ENCODE measurements at regions not wholly inside any gene's neighbourhood (a gene's known extent, or its start where the extent isn't known, plus 50 kb on each side); places are given as distances from the start of the nearest gene placed in this dataset.

DNA sequence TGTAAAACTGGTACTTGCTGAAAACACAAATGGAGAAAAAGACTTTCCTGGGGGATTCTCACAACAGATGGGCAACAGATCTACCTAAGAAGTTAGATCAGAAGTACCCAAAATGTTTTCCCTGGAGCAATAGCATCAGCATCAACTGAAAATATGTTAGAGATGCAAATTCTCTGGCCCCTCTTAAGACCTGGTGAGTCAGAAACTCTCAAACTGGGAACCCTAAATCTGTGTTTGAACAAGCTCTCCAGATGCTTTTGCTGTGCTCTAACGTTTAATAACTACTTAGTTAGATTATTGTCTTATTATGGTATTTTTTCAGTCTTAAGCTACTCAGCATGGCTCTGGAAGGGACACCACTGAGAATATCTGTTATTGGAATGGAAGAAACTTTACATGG is 55.2 kb upstream of the TRPC3 start (continued):
- TF ChIP-seq, protein P1, sequence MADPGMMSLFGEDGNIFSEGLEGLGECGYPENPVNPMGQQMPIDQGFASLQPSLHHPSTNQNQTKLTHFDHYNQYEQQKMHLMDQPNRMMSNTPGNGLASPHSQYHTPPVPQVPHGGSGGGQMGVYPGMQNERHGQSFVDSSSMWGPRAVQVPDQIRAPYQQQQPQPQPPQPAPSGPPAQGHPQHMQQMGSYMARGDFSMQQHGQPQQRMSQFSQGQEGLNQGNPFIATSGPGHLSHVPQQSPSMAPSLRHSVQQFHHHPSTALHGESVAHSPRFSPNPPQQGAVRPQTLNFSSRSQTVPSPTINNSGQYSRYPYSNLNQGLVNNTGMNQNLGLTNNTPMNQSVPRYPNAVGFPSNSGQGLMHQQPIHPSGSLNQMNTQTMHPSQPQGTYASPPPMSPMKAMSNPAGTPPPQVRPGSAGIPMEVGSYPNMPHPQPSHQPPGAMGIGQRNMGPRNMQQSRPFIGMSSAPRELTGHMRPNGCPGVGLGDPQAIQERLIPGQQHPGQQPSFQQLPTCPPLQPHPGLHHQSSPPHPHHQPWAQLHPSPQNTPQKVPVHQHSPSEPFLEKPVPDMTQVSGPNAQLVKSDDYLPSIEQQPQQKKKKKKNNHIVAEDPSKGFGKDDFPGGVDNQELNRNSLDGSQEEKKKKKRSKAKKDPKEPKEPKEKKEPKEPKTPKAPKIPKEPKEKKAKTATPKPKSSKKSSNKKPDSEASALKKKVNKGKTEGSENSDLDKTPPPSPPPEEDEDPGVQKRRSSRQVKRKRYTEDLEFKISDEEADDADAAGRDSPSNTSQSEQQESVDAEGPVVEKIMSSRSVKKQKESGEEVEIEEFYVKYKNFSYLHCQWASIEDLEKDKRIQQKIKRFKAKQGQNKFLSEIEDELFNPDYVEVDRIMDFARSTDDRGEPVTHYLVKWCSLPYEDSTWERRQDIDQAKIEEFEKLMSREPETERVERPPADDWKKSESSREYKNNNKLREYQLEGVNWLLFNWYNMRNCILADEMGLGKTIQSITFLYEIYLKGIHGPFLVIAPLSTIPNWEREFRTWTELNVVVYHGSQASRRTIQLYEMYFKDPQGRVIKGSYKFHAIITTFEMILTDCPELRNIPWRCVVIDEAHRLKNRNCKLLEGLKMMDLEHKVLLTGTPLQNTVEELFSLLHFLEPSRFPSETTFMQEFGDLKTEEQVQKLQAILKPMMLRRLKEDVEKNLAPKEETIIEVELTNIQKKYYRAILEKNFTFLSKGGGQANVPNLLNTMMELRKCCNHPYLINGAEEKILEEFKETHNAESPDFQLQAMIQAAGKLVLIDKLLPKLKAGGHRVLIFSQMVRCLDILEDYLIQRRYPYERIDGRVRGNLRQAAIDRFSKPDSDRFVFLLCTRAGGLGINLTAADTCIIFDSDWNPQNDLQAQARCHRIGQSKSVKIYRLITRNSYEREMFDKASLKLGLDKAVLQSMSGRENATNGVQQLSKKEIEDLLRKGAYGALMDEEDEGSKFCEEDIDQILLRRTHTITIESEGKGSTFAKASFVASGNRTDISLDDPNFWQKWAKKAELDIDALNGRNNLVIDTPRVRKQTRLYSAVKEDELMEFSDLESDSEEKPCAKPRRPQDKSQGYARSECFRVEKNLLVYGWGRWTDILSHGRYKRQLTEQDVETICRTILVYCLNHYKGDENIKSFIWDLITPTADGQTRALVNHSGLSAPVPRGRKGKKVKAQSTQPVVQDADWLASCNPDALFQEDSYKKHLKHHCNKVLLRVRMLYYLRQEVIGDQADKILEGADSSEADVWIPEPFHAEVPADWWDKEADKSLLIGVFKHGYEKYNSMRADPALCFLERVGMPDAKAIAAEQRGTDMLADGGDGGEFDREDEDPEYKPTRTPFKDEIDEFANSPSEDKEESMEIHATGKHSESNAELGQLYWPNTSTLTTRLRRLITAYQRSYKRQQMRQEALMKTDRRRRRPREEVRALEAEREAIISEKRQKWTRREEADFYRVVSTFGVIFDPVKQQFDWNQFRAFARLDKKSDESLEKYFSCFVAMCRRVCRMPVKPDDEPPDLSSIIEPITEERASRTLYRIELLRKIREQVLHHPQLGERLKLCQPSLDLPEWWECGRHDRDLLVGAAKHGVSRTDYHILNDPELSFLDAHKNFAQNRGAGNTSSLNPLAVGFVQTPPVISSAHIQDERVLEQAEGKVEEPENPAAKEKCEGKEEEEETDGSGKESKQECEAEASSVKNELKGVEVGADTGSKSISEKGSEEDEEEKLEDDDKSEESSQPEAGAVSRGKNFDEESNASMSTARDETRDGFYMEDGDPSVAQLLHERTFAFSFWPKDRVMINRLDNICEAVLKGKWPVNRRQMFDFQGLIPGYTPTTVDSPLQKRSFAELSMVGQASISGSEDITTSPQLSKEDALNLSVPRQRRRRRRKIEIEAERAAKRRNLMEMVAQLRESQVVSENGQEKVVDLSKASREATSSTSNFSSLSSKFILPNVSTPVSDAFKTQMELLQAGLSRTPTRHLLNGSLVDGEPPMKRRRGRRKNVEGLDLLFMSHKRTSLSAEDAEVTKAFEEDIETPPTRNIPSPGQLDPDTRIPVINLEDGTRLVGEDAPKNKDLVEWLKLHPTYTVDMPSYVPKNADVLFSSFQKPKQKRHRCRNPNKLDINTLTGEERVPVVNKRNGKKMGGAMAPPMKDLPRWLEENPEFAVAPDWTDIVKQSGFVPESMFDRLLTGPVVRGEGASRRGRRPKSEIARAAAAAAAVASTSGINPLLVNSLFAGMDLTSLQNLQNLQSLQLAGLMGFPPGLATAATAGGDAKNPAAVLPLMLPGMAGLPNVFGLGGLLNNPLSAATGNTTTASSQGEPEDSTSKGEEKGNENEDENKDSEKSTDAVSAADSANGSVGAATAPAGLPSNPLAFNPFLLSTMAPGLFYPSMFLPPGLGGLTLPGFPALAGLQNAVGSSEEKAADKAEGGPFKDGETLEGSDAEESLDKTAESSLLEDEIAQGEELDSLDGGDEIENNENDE (IDR thresholded peaks at IDR 0.05; ENCODE audit: insufficient replicate concordance, low read length), result no peak
- TF ChIP-seq PHF8 (conservative IDR thresholded peaks at IDR 0.05; ENCODE audit: low read depth, low read length) (no peak), YY1 (IDR thresholded peaks at IDR 0.05; ENCODE audit: low read depth, low read length) (no peak), CHD2 (IDR thresholded peaks at IDR 0.05; ENCODE audit: low read length) (no peak), CBX5 (IDR thresholded peaks at IDR 0.05; ENCODE audit: low read depth, low read length) (no peak), EP300 (IDR thresholded peaks at IDR 0.05; ENCODE audit: borderline replicate concordance in 1 of 2, low read depth in 2 of 2, low read length in 2 of 2) (no peak), JUN (IDR thresholded peaks at IDR 0.05; ENCODE audit: low read depth, low read length) (no peak), SRF (IDR thresholded peaks at IDR 0.05; ENCODE audit: low read depth, low read length) (no peak), ASH2L (IDR thresholded peaks at IDR 0.05; ENCODE audit: low read length) (no peak), CTBP2 (IDR thresholded peaks at IDR 0.05; ENCODE audit: borderline replicate concordance, insufficient read depth, insufficient read length, low read length) (no peak)
- TF ChIP-seq, protein P2, sequence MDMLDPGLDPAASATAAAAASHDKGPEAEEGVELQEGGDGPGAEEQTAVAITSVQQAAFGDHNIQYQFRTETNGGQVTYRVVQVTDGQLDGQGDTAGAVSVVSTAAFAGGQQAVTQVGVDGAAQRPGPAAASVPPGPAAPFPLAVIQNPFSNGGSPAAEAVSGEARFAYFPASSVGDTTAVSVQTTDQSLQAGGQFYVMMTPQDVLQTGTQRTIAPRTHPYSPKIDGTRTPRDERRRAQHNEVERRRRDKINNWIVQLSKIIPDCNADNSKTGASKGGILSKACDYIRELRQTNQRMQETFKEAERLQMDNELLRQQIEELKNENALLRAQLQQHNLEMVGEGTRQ (IDR thresholded peaks at IDR 0.05; ENCODE audit: low read length), result no peak

All from H1 (cell line).